Adrenal gland (tissue), 5 donors: ENCODE measurements at regions not wholly inside any gene's neighbourhood (a gene's known extent, or its start where the extent isn't known, plus 50 kb on each side); places are given as distances from the start of the nearest gene placed in this dataset.

Experiments used
- POLR2A ChIP-seq, 2 donors: fragments of 450-650 bp; IDR thresholded peaks; one replicate each; pipeline ENCODE4 v1.6.1; 2017; ENCODE audit warnings: antibody characterized with exemption in 2 of 2, mild to moderate bottlenecking in 2 of 2, moderate library complexity in 1 of 2
- TF ChIP-seq, protein P1 (sequence below), 6 experiments: fragments of 450-650 bp in 4 of 6; fragments of 200-600 bp in 2 of 6; sonication (generic) in 1 of 6; IDR thresholded peaks; 1 replicate in 5 of 6; 2 replicates in 1 of 6; pipeline versions ENCODE4 v1.5.1 to v1.8.0; 2016 to 2021; ENCODE audit warnings: antibody characterized with exemption in 6 of 6, mild to moderate bottlenecking in 2 of 6, moderate library complexity in 1 of 6
- donor health status: DM: no; HTN: no; CAD: no.

DNA sequence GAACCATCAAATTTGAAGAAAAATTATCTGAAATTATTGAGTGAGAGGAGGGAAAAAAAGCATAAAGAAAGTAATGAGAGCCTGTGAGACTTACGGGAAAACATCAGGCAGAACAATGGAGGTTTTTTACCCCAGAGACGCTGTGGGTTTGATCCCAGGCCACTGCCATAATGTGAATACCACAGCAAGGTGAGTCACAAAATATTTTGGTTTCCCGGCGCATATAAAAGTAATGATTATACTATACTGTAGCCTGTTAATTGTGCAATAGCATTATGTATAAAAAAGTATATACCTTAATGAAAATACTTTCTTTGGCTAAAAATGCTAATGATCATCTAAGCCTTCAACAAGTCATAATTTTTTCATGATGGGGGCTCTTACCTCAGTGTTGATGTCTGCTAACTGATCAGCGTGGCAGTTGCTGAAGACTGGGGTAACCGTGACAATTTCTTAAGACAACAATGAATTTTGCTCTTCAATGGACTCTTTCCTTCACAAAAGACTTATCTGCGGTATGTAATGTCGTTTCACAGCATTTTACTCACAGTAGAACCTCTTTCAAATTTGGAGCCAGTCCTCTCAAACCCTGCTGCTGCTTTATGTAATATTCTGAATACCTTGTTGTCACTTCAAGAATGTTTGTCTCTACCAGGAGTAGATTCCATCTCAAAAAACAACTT lies 97.0 kb upstream of the FAM20C start:
- TF ChIP-seq, protein P1, sequence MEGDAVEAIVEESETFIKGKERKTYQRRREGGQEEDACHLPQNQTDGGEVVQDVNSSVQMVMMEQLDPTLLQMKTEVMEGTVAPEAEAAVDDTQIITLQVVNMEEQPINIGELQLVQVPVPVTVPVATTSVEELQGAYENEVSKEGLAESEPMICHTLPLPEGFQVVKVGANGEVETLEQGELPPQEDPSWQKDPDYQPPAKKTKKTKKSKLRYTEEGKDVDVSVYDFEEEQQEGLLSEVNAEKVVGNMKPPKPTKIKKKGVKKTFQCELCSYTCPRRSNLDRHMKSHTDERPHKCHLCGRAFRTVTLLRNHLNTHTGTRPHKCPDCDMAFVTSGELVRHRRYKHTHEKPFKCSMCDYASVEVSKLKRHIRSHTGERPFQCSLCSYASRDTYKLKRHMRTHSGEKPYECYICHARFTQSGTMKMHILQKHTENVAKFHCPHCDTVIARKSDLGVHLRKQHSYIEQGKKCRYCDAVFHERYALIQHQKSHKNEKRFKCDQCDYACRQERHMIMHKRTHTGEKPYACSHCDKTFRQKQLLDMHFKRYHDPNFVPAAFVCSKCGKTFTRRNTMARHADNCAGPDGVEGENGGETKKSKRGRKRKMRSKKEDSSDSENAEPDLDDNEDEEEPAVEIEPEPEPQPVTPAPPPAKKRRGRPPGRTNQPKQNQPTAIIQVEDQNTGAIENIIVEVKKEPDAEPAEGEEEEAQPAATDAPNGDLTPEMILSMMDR (IDR thresholded peaks at IDR 0.05): no peak
- TF ChIP-seq POLR2A (IDR thresholded peaks at IDR 0.05): no peak
